Psoas muscle (tissue), 7 donors: ENCODE measurements at regions not wholly inside any gene's neighbourhood (a gene's known extent, or its start where the extent isn't known, plus 50 kb on each side); places are given as distances from the start of the nearest gene placed in this dataset.

ENCODE experiments used
- ATAC-seq, 4 donors: fragments of 200-7000 bp; cut with Tn5 transposase; one replicate each; pipeline ENCODE4 v1.9.1; 2020; ENCODE audit warnings: moderate library complexity in 3 of 4, mild to moderate bottlenecking in 2 of 4
- DNase-seq, 2 donors: peaks; one replicate each; pipeline ENCODE4 v3.0.0-alpha.2; 2020
- H3K27ac ChIP-seq: fragments of 200-600 bp; one replicate; pipeline ENCODE4 v1.8.0; 2022
- H3K27me3 ChIP-seq, 3 donors: fragments of 200-600 bp in 1 of 3; one replicate each; pipeline versions ENCODE4 v1.6.1 to v1.8.0; 2013 to 2022; ENCODE audit warnings: low read length in 2 of 3, mild to moderate bottlenecking in 2 of 3, moderate library complexity in 1 of 3; ENCODE audit not compliant: insufficient read depth in 3 of 3
- H3K36me3 ChIP-seq, 2 donors: fragments of 200-600 bp in 1 of 2; one replicate each; pipeline versions ENCODE4 v1.6.1 to v1.8.0; 2013 to 2022; ENCODE audit warnings: low read depth in 1 of 2, mild to moderate bottlenecking in 1 of 2, moderate library complexity in 1 of 2; ENCODE audit not compliant: insufficient read depth in 1 of 2
- H3K4me1 ChIP-seq: fragments of 200-600 bp; one replicate; pipeline ENCODE4 v1.8.0; 2022
- H3K4me3 ChIP-seq: fragments of 200-600 bp; one replicate; pipeline ENCODE4 v1.8.0; 2022; ENCODE audit warnings: mild to moderate bottlenecking
- H3K9me3 ChIP-seq: fragments of 200-600 bp; one replicate; pipeline ENCODE4 v1.8.0; 2022
- CTCF ChIP-seq: fragments of 200-600 bp; IDR thresholded peaks from one replicate; pipeline ENCODE4 v1.8.0; 2022; ENCODE audit warnings: antibody characterized with exemption
- WGBS, 3 donors: extraction: QIAGEN DNeasy Blood & Tissue Kit; methylation state at CpG; one replicate each; pipeline versions ENCODE4 v1.1.6 to v1.1.7; 2013; 5-methylcytosine and 5-hydroxymethylcytosine counted together
- intact Hi-C, 2 donors: fragments of 100-400 bp; cut with DNase I; formaldehyde crosslinking; loops; one replicate each; pipeline versions ENCODE4 v1.11.0 to v1.14.2; 2022
- donor health status: healthy with polysubstance abuse.
- donor health status: DM: no; HTN: no; CAD: no; lungs with moderate emphysema.
- donor health status: Bipolar disorder and iron deficiency.
- donor health status: healthy.
- donor health status: DM: yes; HTN: yes; CAD: no.
- donor health status: DM: no; HTN: no; CAD: no.
- donor health status: DM: yes; HTN: yes; CAD: no.

DNA sequence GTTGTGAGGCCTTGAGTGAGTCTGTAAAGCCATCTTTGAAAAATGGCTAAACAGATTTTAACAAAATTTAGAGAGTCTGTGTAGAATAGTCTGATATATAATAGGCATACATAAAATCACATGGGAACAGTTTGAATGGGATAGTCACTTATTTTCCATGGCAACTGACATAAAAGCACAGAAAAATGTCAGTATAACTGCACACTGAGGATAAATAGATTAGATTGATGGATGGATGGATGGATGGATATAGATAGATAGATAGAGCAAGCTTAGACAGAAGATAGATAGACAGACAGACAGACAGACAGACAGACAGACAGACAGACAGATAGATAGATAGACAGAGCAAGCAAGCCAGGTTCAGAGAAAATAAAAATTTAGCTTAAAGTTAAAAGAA lies 660.2 kb upstream of the API5 start:
- H3K27ac ChIP-seq: no peak overlapping the region
- intact Hi-C loops: no loop called here
- H3K27me3 ChIP-seq: no peaks in the 10 kb centered on the region
- no peaks in the 10 kb centered on the region for H3K4me1 ChIP-seq
- ATAC-seq (no peak), DNase-seq (no peak)
- H3K4me3 ChIP-seq: no peak overlapping the region
- H3K9me3 ChIP-seq: no peaks in the 10 kb centered on the region
- no peaks in the 10 kb centered on the region for H3K36me3 ChIP-seq
- TF ChIP-seq CTCF: no peak

DNA sequence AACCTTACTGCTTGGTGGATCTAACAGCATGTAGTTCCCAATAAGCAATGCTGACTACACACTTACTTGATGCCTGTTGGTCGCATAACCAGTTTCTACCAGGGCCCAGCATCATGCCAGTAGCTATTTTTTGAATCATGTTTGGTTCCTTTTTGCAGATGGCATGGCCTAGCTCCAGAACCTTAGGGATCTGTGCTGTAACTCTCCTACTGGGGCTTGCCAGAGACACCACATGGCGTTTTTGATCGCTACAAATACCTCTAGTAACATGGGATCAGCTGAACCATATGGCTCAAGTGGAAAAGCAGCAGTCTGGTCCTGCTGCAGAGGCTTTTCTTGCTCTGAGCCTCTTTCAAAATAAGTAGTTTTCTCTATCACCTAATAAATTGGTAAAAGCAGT lies 654.6 kb upstream of the API5 start:
- H3K4me1 ChIP-seq: no peaks in the 10 kb centered on the region
- no peaks in the 10 kb centered on the region for H3K27me3 ChIP-seq
- H3K27ac ChIP-seq: no peak overlapping the region
- DNase-seq: no peak
- H3K4me3 ChIP-seq: no peak overlapping the region
- ATAC-seq: no peak
- no peaks in the 10 kb centered on the region for H3K9me3 ChIP-seq
- 69 to 76% (median 72%) methylated on average over 3 of the region's 3 CpGs for WGBS, 3 donors
- intact Hi-C loops: no loop called here
- H3K36me3 ChIP-seq: no peaks in the 10 kb centered on the region
- no peak for TF ChIP-seq CTCF

GRCh38 chr11:42661942-42662341 lies 649.9 kb upstream of the API5 start:
- no peak for TF ChIP-seq CTCF
- Histone ChIP-seq H3K36me3 (no peaks in the 10 kb centered on the region), H3K4me3 (no peak overlapping the region), H3K27me3 (no peaks in the 10 kb centered on the region), H3K9me3 (no peaks in the 10 kb centered on the region), H3K4me1 (no peaks in the 10 kb centered on the region), H3K27ac (no peak overlapping the region)
- 34 to 45% (median 43%) methylated on average over 2 of the region's 2 CpGs for WGBS, 3 donors
- DNase-seq (no peak), ATAC-seq (no peak)
- intact Hi-C loops: no loop called here

- ATAC-seq: no peak
- H3K4me3 ChIP-seq: no peak overlapping the region
- intact Hi-C loops: no loop called here
- H3K27ac ChIP-seq: no peak overlapping the region
- TF ChIP-seq CTCF: no peak
- no peaks in the 10 kb centered on the region for H3K4me1 ChIP-seq
- no peak for DNase-seq
- WGBS, 3 donors: 46 to 57% (median 51%) methylated on average over 7 of the region's 7 CpGs
- H3K27me3 ChIP-seq: no peaks in the 10 kb centered on the region
- no peaks in the 10 kb centered on the region for H3K9me3 ChIP-seq
- H3K36me3 ChIP-seq: no peaks in the 10 kb centered on the region
Measured at GRCh38 chr11:42669248-42669976, 642.4 kb upstream of the API5 start.

- DNase-seq: no peak
- no peak overlapping the region for H3K27ac ChIP-seq
- H3K27me3 ChIP-seq: no peaks in the 10 kb centered on the region
- ATAC-seq: no peak
- H3K4me3 ChIP-seq: no peak overlapping the region
- H3K36me3 ChIP-seq: no peaks in the 10 kb centered on the region
- intact Hi-C loops: no loop called here
- TF ChIP-seq CTCF: no peak
- no peaks in the 10 kb centered on the region for H3K9me3 ChIP-seq
- H3K4me1 ChIP-seq: no peaks in the 10 kb centered on the region
- WGBS, 3 donors: 44 to 52% (median 51%) methylated on average over 2 of the region's 2 CpGs
Measured at GRCh38 chr11:42674436-42674835, 637.4 kb upstream of the API5 start.
